GM12865 (cell line): ENCODE measurements at regions not wholly inside any gene's neighbourhood (a gene's known extent, or its start where the extent isn't known, plus 50 kb on each side); places are given as distances from the start of the nearest gene placed in this dataset.

ENCODE experiments used
- DNase-seq: peaks from one replicate; pipeline ENCODE4 v3.0.0; 2010; ENCODE audit warnings: low read depth
- H3K4me3 ChIP-seq: 2 replicates; pipeline ENCODE4 v1.5.1; 2011; ENCODE audit warnings: mild to moderate bottlenecking, low read depth, low read length, control low read depth
- CTCF ChIP-seq: IDR thresholded peaks from 2 replicates; pipeline ENCODE4 v1.5.1; 2011; ENCODE audit warnings: low read length, control low read depth, low read depth, inconsistent platforms; ENCODE audit not compliant: insufficient read depth; ENCODE audit errors: missing control alignments

GRCh38 chr2:43129676-43130547, 96.5 kb downstream of the ZFP36L2 start:
- no peak for TF ChIP-seq CTCF
- no peak for DNase-seq
- no peak overlapping the region for H3K4me3 ChIP-seq

GRCh38 chr2:43128559-43128955, 97.8 kb downstream of the ZFP36L2 start:
- TF ChIP-seq CTCF: no peak
- DNase-seq: no peak
- no peak overlapping the region for H3K4me3 ChIP-seq

- no peak overlapping the region for H3K4me3 ChIP-seq
- no peak for DNase-seq
Measured at GRCh38 chr2:43127941-43128558, 98.4 kb downstream of the ZFP36L2 start.

GRCh38 chr2:43127208-43127940, 99.0 kb downstream of the ZFP36L2 start:
- TF ChIP-seq CTCF: peak; percentile 83
- peak; percentile 84 for DNase-seq
- H3K4me3 ChIP-seq: no peak overlapping the region

More at GRCh38 chr2:43127941-43128558, 98.4 kb downstream of the ZFP36L2 start:
- no peak for TF ChIP-seq CTCF

- no peak overlapping the region for H3K4me3 ChIP-seq
- no peak for TF ChIP-seq CTCF
- DNase-seq: no peak
Measured at GRCh38 chr2:43126817-43127207, 99.6 kb downstream of the ZFP36L2 start.

GRCh38 chr2:43125090-43125998, 101.1 kb downstream of the ZFP36L2 start:
- TF ChIP-seq CTCF: no peak
- no peak overlapping the region for H3K4me3 ChIP-seq
- DNase-seq: no peak
